AG09309 (cell line): ENCODE measurements at regions not wholly inside any gene's neighbourhood (a gene's known extent, or its start where the extent isn't known, plus 50 kb on each side); places are given as distances from the start of the nearest gene placed in this dataset.

Experiments
- DNase-seq: peaks from one replicate; pipeline ENCODE4 v3.0.0-alpha.2; 2010; ENCODE audit warnings: low read depth
- H3K4me3 ChIP-seq: 2 replicates; pipeline ENCODE4 v1.5.1; 2011; ENCODE audit warnings: mild to moderate bottlenecking, low read depth, low read length, moderate library complexity; ENCODE audit not compliant: control insufficient read depth
- CTCF ChIP-seq: IDR thresholded peaks from 2 replicates; pipeline ENCODE4 v1.5.1; 2011; ENCODE audit warnings: mild to moderate bottlenecking, low read depth, low read length, inconsistent platforms; ENCODE audit not compliant: insufficient read depth, control insufficient read depth; ENCODE audit errors: missing control alignments

GRCh38 chr16:50924759-50925545 lies 183.1 kb downstream of the CYLD start:
- DNase-seq = no peak
- no peak for TF ChIP-seq CTCF
- H3K4me3 ChIP-seq = no peak overlapping the region

DNA sequence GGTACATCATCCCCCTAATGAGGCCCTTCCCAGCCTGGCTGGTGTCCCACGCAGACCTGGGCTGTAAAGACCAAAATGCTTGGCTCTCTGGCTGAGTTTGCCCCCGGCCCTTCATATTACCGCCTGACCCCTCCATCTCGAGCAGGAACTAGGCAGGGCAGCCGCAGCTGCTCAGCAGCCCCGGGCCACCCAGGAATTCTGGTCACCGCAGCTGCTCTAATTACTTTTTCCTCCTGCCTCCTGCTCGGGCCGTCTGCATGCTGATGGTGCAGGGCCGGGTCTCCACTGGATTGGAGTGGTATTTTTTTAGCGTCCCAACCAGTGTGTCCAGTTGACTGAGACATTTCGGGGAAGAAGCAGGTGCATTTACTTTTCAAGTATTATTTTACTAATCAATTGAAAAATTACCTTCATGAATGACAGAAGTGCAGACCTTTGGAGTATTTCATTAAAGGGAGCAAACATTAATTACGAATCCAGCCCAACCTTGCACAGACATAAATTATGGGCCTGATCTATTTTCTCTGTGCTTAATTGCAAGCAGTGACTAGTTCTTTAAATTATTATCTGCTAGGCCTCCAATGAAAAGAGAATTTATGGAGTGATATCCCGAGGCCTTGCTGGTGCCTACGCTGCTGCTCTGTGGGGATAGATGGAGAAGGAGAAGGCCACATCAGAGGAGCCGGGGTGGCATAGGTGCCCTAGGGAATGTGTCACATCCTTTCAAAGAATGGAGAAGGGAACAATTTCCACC lies 176.2 kb downstream of the CYLD start:
- TF ChIP-seq CTCF = no peak
- H3K4me3 ChIP-seq = no peak overlapping the region
- DNase-seq = no peak

DNA sequence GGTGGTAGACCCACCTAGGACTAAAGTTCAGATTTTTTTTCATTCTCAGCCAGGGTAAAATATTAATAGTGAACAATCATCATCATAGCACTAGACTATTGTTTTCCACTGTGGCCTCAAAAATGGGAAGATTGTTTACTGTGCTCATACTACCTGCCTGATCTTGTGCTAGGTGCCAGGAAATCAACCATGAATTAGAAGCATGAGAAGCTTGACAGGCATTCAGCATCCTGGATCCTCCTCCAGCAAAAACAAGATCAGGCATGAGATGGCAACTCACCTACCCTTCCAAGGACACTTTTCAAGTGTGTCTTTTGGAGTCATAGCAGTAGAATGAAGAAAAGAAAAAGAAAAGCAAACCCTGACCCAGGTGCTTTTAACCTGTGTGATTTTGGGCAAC lies 174.2 kb downstream of the CYLD start:
- TF ChIP-seq CTCF = no peak
- no peak overlapping the region for H3K4me3 ChIP-seq
- DNase-seq = no peak

- H3K4me3 ChIP-seq = no peak overlapping the region
- no peak for TF ChIP-seq CTCF
- DNase-seq = no peak
These were observed 173.2 kb downstream of the CYLD start for GRCh38 chr16:50915120-50915519.

DNA sequence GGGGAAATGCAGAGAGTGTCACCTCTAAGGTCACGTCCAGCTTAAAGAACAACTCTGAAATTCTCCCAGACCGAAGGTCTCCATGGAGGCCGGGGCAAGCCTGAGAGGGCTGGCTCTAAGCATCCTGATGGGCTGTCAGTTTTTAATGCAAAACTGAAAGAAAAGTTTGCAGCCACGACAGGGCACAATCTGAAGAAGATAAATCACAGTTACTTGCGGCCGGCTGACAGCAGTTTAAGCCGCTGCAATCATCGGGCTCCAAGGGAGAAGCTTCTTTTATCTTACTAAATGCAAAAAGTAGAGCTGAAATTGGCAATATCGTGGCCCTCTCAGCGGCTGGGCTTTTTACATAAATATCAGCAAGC lies 168.8 kb downstream of the CYLD start:
- H3K4me3 ChIP-seq = no peak overlapping the region
- DNase-seq = no peak
- TF ChIP-seq CTCF = no peak

DNA sequence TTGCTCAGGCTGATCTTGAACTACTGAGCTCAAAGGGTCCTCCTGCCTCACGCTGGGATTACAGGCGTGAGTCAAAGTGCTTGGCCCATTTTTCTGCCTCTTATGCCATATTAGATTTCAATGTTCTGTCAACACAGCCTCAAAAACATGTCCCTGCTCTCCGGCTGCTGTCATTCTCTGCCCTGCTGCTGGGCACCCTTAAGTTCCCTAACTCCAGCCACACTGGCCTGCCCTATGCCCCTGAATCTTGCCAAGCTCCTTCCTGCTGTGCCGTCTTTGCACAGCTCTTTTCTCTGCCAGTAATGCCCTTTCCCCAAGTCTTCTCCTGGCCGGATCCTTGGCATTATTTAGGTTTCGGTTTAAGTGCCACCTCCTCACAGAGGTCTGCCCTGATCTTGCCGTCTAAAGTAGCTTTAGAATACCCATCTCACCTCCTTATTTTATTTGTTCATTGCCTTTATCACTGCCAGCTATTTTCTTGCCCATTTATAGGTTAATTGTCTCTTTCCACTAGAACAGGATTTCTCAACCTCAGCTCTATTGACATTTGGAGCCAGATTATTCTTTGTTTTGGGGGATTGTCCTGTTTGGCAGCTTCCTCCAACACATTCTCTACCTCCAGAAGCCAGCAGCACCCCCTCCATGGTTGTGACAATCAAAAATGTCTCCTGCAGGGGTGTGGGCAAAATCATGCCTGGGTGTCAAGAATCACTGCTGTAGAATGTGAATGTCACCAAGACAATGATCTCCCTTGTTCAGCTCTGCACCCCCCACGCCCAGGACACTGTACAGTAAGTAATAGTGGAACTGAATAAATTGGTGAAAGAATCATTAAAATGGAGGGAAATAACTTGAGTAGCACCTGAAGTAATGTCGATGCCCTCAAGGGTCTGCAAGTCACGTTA lies 168.2 kb downstream of the CYLD start:
- DNase-seq = no peak
- no peak overlapping the region for H3K4me3 ChIP-seq
- TF ChIP-seq CTCF = no peak
